ENCODE measurements at regions not wholly inside any gene's neighbourhood (a gene's known extent, or its start where the extent isn't known, plus 50 kb on each side); places are given as distances from the start of the nearest gene placed in this dataset.

GRCh38 chr3:98962951-98963350, 61.5 kb upstream of the DCBLD2 start:
- no peak for TF ChIP-seq CTCF (IDR thresholded peaks at IDR 0.05; ENCODE audit: control insufficient read depth, extremely low read depth, insufficient read depth)
- DNase-seq (ENCODE audit: low read depth) = no peak
- no peak overlapping the region for H3K4me3 ChIP-seq (ENCODE audit: low read depth, low read length)

- no peak overlapping the region for H3K4me3 ChIP-seq (ENCODE audit: low read depth, low read length)
- no peak for DNase-seq (ENCODE audit: low read depth)
- TF ChIP-seq CTCF (IDR thresholded peaks at IDR 0.05; ENCODE audit: control insufficient read depth, extremely low read depth, insufficient read depth) = no peak
Observed at GRCh38 chr3:98962189-98962930, 60.9 kb upstream of the DCBLD2 start.

GRCh38 chr3:98961161-98962155, 60.0 kb upstream of the DCBLD2 start:
- no peak for DNase-seq (ENCODE audit: low read depth)
- H3K4me3 ChIP-seq (ENCODE audit: low read depth, low read length) = no peak overlapping the region
- TF ChIP-seq CTCF (IDR thresholded peaks at IDR 0.05; ENCODE audit: control insufficient read depth, extremely low read depth, insufficient read depth) = no peak

DNA sequence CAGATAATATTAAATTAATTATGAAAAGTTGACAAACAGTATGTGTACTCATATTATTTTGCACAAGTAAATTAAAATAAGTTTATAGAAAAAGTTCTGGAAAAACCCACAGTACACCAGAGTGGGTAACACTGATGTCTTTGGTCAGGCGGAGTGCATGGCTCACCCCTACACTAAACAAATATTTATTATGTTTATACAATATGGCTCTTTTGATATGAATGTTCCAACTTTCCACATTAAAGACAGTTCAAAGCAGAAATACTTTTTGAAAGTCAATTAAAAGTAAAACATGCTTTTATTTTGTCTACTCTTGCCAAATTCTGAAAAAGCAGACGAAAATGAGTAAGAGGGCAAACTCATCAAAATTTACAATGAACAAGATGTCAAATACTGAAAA, 56.2 kb upstream of the DCBLD2 start:
- no peak overlapping the region for H3K4me3 ChIP-seq (ENCODE audit: low read depth, low read length)
- TF ChIP-seq CTCF (IDR thresholded peaks at IDR 0.05; ENCODE audit: control insufficient read depth, extremely low read depth, insufficient read depth) = no peak
- no peak for DNase-seq (ENCODE audit: low read depth)

DNA sequence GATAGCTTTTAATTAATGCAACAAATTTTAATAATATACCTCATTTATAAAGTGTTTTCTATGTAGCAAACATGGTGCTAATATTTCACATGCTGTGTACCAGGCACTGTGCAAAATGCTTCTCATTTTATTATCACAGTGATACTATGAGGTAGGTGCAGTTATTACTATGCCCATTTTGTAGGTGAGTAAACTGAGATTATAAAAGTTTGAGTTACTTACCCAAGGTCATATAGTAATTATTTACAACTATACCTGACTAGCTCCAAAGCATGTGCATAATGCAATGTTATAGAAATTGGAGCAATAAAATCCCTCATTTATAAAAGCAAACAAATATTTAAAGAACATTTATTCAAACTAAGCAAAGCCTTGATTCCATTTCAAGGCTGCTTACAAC, 54.5 kb upstream of the DCBLD2 start:
- DNase-seq (ENCODE audit: low read depth) = no peak
- H3K4me3 ChIP-seq (ENCODE audit: low read depth, low read length) = no peak overlapping the region
- TF ChIP-seq CTCF (IDR thresholded peaks at IDR 0.05; ENCODE audit: control insufficient read depth, extremely low read depth, insufficient read depth) = no peak

DNA sequence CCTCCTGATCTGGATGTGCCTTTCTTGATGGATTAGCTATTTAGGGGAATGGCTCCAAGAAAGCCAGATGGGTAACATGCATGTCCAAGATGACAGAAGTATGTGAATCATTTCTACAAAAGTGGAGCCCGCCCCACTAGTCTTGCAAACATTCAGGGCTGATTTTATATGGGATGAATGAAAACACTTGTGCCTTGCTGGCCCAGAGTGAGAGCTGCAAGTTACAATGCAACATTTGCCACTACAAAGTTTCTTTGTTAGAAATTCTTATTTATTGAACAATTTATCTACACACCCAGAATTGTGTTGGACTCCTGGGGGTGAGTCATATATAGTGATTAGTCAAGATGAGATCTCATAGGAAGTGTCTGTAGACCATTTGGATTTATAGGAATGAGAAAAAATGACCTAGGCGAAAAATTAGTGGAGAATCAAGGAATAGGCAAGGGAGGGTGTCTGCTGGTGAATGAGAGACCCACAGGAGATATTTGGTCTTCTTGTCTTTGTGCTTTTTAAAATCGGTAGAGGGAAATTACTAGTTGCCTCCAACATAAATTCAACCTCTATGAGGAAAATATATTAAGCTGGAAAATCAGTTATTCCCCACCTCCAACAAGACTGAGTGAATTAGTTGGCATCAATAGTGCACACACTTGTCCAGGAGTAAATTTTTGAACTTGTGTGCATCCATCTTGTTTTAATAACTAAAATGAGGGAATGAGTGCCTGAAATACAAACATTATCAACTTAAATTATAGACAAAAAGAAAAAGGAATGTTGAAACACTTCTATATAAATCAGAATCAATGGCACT, 53.5 kb upstream of the DCBLD2 start:
- DNase-seq (ENCODE audit: low read depth) = no peak
- H3K4me3 ChIP-seq (ENCODE audit: low read depth, low read length) = no peak overlapping the region
- TF ChIP-seq CTCF (IDR thresholded peaks at IDR 0.05; ENCODE audit: control insufficient read depth, extremely low read depth, insufficient read depth) = no peak

Measured in LNCaP clone FGC (cell line).